ENCODE measurements at regions not wholly inside any gene's neighbourhood (a gene's known extent, or its start where the extent isn't known, plus 50 kb on each side); places are given as distances from the start of the nearest gene placed in this dataset.

DNA sequence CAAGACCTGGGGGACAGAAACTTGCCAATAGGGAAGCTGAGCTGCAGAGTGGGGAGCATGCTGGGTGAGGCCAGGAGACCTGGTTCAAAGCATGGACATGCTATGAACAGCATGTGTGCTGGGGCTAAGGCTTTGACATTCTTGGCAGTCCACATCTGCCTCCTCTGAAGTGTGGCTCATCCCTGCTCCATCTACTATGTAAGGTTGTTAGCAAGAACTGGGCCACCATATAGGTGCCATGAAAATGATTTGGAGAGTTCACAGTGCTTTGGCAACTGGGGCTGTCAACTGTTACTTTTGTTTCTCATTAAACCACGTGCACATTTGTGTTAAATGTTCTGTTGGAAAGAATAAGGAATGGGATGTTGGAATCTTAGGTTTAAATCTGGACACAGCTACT, 311.1 kb downstream of the CDC5L start:
- H3K27me3 Mint-ChIP-seq = peaks cover 3% of the 10 kb centered on the region
- no peak for ATAC-seq (ENCODE audit: low read depth)
- ChIA-PET CTCF (no interaction called here), POLR2A (no interaction called here)
- no peaks in the 10 kb centered on the region for H3K4me1 Mint-ChIP-seq
- no peak for DNase-seq
- H3K27ac Mint-ChIP-seq = no peak overlapping the region
- intact Hi-C loops (cut with micrococcal nuclease) = no loop called here
- H3K4me3 Mint-ChIP-seq = no peak overlapping the region
- no peaks in the 10 kb centered on the region for H3K36me3 Mint-ChIP-seq (ENCODE audit: low read depth)
- H3K9me3 Mint-ChIP-seq = no peaks in the 10 kb centered on the region
- TF ChIP-seq, protein P1, sequence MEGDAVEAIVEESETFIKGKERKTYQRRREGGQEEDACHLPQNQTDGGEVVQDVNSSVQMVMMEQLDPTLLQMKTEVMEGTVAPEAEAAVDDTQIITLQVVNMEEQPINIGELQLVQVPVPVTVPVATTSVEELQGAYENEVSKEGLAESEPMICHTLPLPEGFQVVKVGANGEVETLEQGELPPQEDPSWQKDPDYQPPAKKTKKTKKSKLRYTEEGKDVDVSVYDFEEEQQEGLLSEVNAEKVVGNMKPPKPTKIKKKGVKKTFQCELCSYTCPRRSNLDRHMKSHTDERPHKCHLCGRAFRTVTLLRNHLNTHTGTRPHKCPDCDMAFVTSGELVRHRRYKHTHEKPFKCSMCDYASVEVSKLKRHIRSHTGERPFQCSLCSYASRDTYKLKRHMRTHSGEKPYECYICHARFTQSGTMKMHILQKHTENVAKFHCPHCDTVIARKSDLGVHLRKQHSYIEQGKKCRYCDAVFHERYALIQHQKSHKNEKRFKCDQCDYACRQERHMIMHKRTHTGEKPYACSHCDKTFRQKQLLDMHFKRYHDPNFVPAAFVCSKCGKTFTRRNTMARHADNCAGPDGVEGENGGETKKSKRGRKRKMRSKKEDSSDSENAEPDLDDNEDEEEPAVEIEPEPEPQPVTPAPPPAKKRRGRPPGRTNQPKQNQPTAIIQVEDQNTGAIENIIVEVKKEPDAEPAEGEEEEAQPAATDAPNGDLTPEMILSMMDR (IDR thresholded peaks at IDR 0.05) = no peak

DNA sequence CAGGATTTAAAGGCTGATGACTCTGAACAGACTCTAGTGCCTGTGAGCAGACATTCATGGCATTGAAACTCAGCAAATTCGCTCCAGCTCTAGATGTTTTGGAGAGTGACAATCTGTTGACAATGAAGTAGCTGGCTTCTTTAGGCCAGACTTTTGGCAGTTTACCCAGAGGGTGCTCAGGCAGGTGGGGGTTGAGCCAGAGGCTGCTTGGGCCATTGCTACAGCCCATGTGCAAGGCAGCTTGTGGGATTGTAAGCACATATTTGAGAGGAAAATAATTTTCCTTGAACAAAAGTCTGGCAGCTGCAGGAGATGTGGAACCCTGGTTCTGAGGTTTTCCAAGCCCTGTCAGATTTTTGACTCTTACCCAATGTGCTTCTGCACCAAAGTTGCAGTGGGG, 311.6 kb downstream of the CDC5L start:
- no peaks in the 10 kb centered on the region for H3K36me3 Mint-ChIP-seq (ENCODE audit: low read depth)
- H3K4me1 Mint-ChIP-seq = no peaks in the 10 kb centered on the region
- ChIA-PET POLR2A (no interaction called here), CTCF (no interaction called here)
- DNase-seq = no peak
- no peak overlapping the region for H3K27ac Mint-ChIP-seq
- no peak for ATAC-seq (ENCODE audit: low read depth)
- no peaks in the 10 kb centered on the region for H3K9me3 Mint-ChIP-seq
- TF ChIP-seq, protein P1 (IDR thresholded peaks at IDR 0.05) = no peak
- intact Hi-C loops (cut with micrococcal nuclease) = no loop called here
- H3K4me3 Mint-ChIP-seq = no peak overlapping the region
- peaks cover 3% of the 10 kb centered on the region for H3K27me3 Mint-ChIP-seq

DNA sequence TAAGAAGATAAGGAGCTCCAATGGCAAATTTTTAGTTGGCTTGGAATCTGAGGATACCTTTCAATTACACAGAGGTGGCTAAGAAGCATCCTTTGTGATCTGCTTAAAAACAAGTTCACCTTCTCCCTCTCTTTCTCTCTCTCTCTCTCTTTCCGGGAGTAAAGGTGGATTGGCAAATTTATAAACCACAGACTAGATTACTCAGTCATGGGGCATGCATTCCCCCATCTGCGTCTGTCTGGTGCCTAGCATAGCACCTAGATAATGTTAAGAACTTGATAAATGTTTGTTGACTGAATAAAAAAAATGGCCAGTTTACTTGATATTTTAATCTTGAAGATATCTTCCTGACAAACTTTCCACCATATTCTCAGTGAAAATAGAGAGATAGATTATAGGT, 312.3 kb downstream of the CDC5L start:
- no peaks in the 10 kb centered on the region for H3K4me1 Mint-ChIP-seq
- H3K4me3 Mint-ChIP-seq = no peak overlapping the region
- intact Hi-C loops (cut with micrococcal nuclease) = no loop called here
- TF ChIP-seq, protein P1 (IDR thresholded peaks at IDR 0.05) = no peak
- POLR2A ChIA-PET = no interaction called here
- CTCF ChIA-PET = no interaction called here
- ATAC-seq (ENCODE audit: low read depth) (no peak), DNase-seq (no peak)
- H3K36me3 Mint-ChIP-seq (ENCODE audit: low read depth) = no peaks in the 10 kb centered on the region
- H3K27ac Mint-ChIP-seq = no peak overlapping the region
- no peaks in the 10 kb centered on the region for H3K9me3 Mint-ChIP-seq
- peaks cover 3% of the 10 kb centered on the region for H3K27me3 Mint-ChIP-seq

DNA sequence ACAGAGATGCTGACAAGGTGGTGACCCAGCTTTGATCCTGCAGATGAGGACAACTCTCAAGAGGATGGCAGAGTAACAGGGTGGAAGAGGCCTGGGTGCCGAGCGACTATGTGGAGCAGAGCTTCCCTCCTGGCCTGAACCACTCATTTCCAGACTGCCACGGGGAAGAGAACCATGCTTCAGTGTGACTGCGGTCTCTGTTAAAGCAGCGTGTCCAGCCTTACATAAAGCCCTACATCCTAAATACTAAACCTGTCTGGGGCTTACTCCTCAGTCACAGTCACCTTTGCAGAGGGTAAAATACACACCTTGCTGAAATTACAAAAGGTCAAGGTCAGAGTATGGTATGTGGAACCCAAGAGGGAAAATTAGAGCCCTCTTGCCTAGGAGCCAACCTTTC, 312.9 kb downstream of the CDC5L start:
- H3K27me3 Mint-ChIP-seq = peaks cover 3% of the 10 kb centered on the region
- TF ChIP-seq, protein P1 (IDR thresholded peaks at IDR 0.05) = no peak
- no peaks in the 10 kb centered on the region for H3K4me1 Mint-ChIP-seq
- DNase-seq (no peak), ATAC-seq (ENCODE audit: low read depth) (no peak)
- no peaks in the 10 kb centered on the region for H3K9me3 Mint-ChIP-seq
- H3K4me3 Mint-ChIP-seq = no peak overlapping the region
- CTCF ChIA-PET = no interaction called here
- POLR2A ChIA-PET = no interaction called here
- no peak overlapping the region for H3K27ac Mint-ChIP-seq
- intact Hi-C loops (cut with micrococcal nuclease) = no loop called here
- H3K36me3 Mint-ChIP-seq (ENCODE audit: low read depth) = no peaks in the 10 kb centered on the region

DNA sequence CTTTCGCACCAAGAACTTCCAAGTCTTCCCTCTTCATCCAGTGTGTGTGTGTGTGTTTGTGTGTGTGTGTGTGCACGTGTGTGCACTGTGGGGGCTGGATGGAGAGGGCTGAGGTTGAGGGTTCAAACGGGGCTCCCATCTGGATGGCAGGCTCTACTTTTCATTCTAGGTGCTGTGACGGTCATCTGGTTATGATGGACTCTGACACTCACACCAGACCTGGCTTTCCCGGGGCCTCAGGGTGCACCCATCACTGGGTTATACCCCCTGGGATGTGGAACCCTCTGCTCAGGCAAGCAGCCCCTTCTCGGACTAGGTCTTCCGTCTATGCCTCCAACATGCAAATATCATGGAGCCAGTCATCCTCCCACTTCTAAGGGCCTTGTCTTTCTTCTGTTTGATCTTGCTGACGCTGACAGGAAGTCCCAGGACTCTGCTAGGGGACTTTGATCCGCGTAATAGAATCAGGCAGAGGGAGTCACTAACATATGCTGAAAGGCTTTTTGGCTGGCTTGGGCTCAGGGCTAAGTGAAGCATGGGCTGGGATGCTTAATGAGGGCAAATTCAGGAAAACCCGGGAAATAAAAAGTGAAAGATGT, 313.6 kb downstream of the CDC5L start:
- ATAC-seq (ENCODE audit: low read depth) (no peak), DNase-seq (no peak)
- no peaks in the 10 kb centered on the region for H3K9me3 Mint-ChIP-seq
- peaks cover 3% of the 10 kb centered on the region for H3K27me3 Mint-ChIP-seq
- no peak overlapping the region for H3K27ac Mint-ChIP-seq
- ChIA-PET POLR2A (no interaction called here), CTCF (no interaction called here)
- H3K36me3 Mint-ChIP-seq (ENCODE audit: low read depth) = no peaks in the 10 kb centered on the region
- TF ChIP-seq, protein P1 (IDR thresholded peaks at IDR 0.05) = no peak
- no peak overlapping the region for H3K4me3 Mint-ChIP-seq
- no peaks in the 10 kb centered on the region for H3K4me1 Mint-ChIP-seq
- intact Hi-C loops (cut with micrococcal nuclease) = no loop called here
